SU-DHL-6 (cell line): ENCODE measurements at regions not wholly inside any gene's neighbourhood (a gene's known extent, or its start where the extent isn't known, plus 50 kb on each side); places are given as distances from the start of the nearest gene placed in this dataset.

Source experiments
- H2AFZ ChIP-seq: fragments of 200-600 bp; sonication (generic); 2 replicates; pipeline ENCODE4 v1.6.1; 2014; ENCODE audit warnings: low read depth, mild to moderate bottlenecking, moderate library complexity, mixed read lengths, antibody characterized with exemption, low read length; ENCODE audit not compliant: severe bottlenecking
- H3F3A ChIP-seq: fragments of 200-600 bp; shearing (Covaris generic); 2 replicates; pipeline ENCODE4 v1.6.0; 2016; ENCODE audit warnings: antibody characterized with exemption, mild to moderate bottlenecking; ENCODE audit not compliant: insufficient read depth
- H3K27ac ChIP-seq: fragments of 200-600 bp; sonication (generic); 2 replicates; pipeline ENCODE4 v1.5.1; 2016; ENCODE audit warnings: low read depth, mild to moderate bottlenecking, low read length, moderate library complexity, mixed read lengths
- H3K27me3 ChIP-seq: fragments of 200-600 bp; sonication (generic), shearing (Covaris generic); 2 replicates; pipeline ENCODE4 v1.6.0; 2014; ENCODE audit warnings: mild to moderate bottlenecking, low read length
- H3K36me3 ChIP-seq: fragments of 200-600 bp; sonication (generic); 2 replicates; pipeline ENCODE4 v1.6.1; 2014; ENCODE audit warnings: mild to moderate bottlenecking, low read length, mixed read lengths
- H3K4me2 ChIP-seq: fragments of 300-600, 200-600 bp; shearing (Covaris generic), sonication (generic); 2 replicates; pipeline ENCODE4 v1.6.0; 2014; ENCODE audit warnings: low read length, low read depth, mild to moderate bottlenecking; ENCODE audit not compliant: poor library complexity, severe bottlenecking
- H3K4me3 ChIP-seq: fragments of 200-600 bp; sonication (generic); 2 replicates; pipeline ENCODE4 v1.5.1; 2014; ENCODE audit warnings: antibody characterized with exemption, low read length, mild to moderate bottlenecking, mixed read lengths; ENCODE audit not compliant: insufficient read depth, poor library complexity, severe bottlenecking
- H3K79me2 ChIP-seq: fragments of 200-600 bp; sonication (generic); 2 replicates; pipeline ENCODE4 v1.6.1; 2014; ENCODE audit warnings: mild to moderate bottlenecking, low read length, moderate library complexity; ENCODE audit not compliant: insufficient read depth
- H3K9ac ChIP-seq: fragments of 200-600 bp; sonication (generic); 2 replicates; pipeline ENCODE4 v1.7.0; 2014; ENCODE audit warnings: mild to moderate bottlenecking, low read length
- H3K9me2 ChIP-seq: fragments of 200-600 bp; sonication (generic); replicated peaks from 2 replicates; pipeline ENCODE4 v1.6.1; 2014; ENCODE audit warnings: low read length; ENCODE audit not compliant: insufficient read depth
- H3K9me3 ChIP-seq: fragments of 200-600 bp; sonication (generic); 2 replicates; pipeline ENCODE4 v1.6.1; 2014; ENCODE audit warnings: low read length, mixed read lengths; ENCODE audit not compliant: insufficient read depth
- H4K20me1 ChIP-seq: fragments of 200-600 bp; sonication (generic); 2 replicates; pipeline ENCODE4 v1.6.1; 2014; ENCODE audit warnings: low read depth, mild to moderate bottlenecking, antibody characterized with exemption, low read length, moderate library complexity, mixed read lengths
- EZH2phosphoT487 ChIP-seq: fragments of 200-600 bp; sonication (generic), shearing (Covaris generic); conservative IDR thresholded peaks from 2 replicates; pipeline ENCODE4 v1.6.1; 2018; ENCODE audit warnings: mild to moderate bottlenecking, antibody characterized with exemption, low read length, moderate library complexity, mixed read lengths
- TF ChIP-seq, protein P1 (sequence below): fragments of 200-600 bp; sonication (generic); IDR thresholded peaks from one replicate; pipeline ENCODE4 v1.5.1; 2017; ENCODE audit warnings: antibody characterized with exemption, mild to moderate bottlenecking, low read length, moderate library complexity; ENCODE audit not compliant: insufficient read depth, poor library complexity, severe bottlenecking

DNA sequence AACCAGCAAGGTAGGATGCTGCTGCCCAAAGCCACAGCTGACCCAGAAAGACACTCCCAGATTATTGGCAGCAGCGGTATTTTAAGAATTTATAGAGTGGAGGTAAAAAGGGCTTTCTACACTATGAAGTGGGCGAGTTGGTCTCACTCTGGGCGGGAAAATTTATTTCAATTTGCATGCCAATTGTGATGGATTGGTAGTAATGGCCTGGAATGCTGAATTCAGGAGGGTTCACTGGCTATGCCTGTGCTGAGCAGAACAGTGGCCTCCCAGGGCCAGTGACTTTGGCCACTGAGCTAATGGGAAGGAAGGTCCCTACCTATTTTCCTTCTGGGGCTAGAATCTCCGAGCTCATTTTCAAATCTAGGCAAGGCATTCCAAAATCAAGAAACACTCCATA, 243.5 kb downstream of the TSHZ3 start:
- H2AFZ ChIP-seq: no peak overlapping the region
- H3F3A ChIP-seq: no peaks in the 10 kb centered on the region
- TF ChIP-seq, protein P1, sequence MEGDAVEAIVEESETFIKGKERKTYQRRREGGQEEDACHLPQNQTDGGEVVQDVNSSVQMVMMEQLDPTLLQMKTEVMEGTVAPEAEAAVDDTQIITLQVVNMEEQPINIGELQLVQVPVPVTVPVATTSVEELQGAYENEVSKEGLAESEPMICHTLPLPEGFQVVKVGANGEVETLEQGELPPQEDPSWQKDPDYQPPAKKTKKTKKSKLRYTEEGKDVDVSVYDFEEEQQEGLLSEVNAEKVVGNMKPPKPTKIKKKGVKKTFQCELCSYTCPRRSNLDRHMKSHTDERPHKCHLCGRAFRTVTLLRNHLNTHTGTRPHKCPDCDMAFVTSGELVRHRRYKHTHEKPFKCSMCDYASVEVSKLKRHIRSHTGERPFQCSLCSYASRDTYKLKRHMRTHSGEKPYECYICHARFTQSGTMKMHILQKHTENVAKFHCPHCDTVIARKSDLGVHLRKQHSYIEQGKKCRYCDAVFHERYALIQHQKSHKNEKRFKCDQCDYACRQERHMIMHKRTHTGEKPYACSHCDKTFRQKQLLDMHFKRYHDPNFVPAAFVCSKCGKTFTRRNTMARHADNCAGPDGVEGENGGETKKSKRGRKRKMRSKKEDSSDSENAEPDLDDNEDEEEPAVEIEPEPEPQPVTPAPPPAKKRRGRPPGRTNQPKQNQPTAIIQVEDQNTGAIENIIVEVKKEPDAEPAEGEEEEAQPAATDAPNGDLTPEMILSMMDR: no peak
- no peak for TF ChIP-seq EZH2phosphoT487
- no peak overlapping the region for H3K9ac ChIP-seq
- no peaks in the 10 kb centered on the region for H4K20me1 ChIP-seq
- no peaks in the 10 kb centered on the region for H3K79me2 ChIP-seq
- H3K4me3 ChIP-seq: no peak overlapping the region
- no peaks in the 10 kb centered on the region for H3K36me3 ChIP-seq
- no peaks in the 10 kb centered on the region for H3K9me2 ChIP-seq
- no peaks in the 10 kb centered on the region for H3K9me3 ChIP-seq
- H3K27ac ChIP-seq: no peak overlapping the region
- H3K27me3 ChIP-seq: no peaks in the 10 kb centered on the region
- H3K4me2 ChIP-seq: no peak overlapping the region

DNA sequence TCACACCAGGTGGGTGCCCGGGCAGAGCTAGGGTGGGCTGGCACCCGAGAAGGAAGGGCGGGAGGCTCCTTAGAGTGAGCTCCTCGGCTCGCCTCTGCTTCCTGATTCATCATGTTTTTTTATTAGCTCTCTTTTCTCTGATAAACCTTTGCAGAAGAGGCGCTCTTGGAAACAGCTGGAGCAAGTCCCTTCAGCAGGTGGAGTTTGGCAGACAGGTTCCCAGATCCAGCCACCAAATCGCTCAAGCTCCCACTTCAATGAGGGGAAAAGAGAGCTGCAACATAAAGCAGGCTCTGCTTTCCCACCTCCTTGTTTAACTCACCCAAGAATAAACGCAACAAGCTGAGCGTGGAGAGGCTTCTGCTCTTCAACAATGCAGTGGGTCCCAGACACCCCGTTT, 244.8 kb downstream of the TSHZ3 start:
- Histone ChIP-seq H3K27me3 (no peaks in the 10 kb centered on the region), H3K4me3 (no peak overlapping the region), H3K36me3 (no peaks in the 10 kb centered on the region), H4K20me1 (no peaks in the 10 kb centered on the region), H3K27ac (no peak overlapping the region), H2AFZ (no peak overlapping the region), H3F3A (no peaks in the 10 kb centered on the region), H3K9me2 (no peaks in the 10 kb centered on the region), H3K9me3 (no peaks in the 10 kb centered on the region), H3K9ac (no peak overlapping the region), H3K79me2 (no peaks in the 10 kb centered on the region), H3K4me2 (no peak overlapping the region)
- TF ChIP-seq EZH2phosphoT487: no peak
- TF ChIP-seq, protein P1: no peak

DNA sequence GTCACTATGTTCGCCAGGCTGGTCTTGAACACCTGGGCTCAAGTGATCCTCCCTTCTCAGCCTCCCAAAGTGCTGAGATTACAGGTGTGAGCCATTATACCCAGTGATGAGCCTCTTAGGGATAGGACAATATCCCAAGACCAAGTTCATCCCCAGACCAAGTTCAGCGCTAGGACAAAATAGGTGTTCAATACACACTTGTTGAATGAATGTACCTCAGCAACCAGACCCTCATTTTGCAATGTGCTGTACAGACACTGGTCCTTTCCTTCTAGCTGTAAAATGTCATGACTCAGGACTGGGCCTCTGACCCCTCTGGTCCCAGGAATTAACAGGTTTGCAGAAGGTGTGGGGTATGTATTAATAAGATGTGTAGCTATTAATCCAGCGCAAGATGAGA, 246.0 kb downstream of the TSHZ3 start:
- no peaks in the 10 kb centered on the region for H3K27me3 ChIP-seq
- no peaks in the 10 kb centered on the region for H3K9me3 ChIP-seq
- H4K20me1 ChIP-seq: no peaks in the 10 kb centered on the region
- H3K4me3 ChIP-seq: no peak overlapping the region
- no peaks in the 10 kb centered on the region for H3K9me2 ChIP-seq
- H3K36me3 ChIP-seq: no peaks in the 10 kb centered on the region
- H3K79me2 ChIP-seq: no peaks in the 10 kb centered on the region
- no peak overlapping the region for H3K27ac ChIP-seq
- TF ChIP-seq EZH2phosphoT487: no peak
- TF ChIP-seq, protein P1: no peak
- no peak overlapping the region for H3K9ac ChIP-seq
- no peak overlapping the region for H3K4me2 ChIP-seq
- H2AFZ ChIP-seq: no peak overlapping the region
- no peaks in the 10 kb centered on the region for H3F3A ChIP-seq

DNA sequence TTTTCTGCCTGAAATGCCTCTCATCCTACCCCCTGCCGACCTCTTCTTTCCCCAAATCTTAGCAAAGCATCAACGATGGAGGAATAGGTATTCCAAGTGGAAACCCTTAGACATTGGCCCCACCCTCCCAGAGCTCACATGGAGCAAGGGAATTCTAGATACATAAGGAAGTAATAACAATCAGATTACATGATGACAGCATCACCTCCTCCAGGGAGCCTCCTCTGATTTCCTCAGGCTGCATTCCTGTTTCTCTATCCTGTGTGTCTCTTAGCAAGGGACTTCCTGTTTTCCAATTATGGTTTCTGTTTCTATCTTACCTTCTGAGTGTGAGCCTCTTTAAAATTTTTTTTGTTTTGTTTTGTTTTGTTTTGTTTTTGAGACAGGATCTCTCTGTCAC, 246.6 kb downstream of the TSHZ3 start:
- Histone ChIP-seq H3K4me3 (no peak overlapping the region), H3K79me2 (no peaks in the 10 kb centered on the region), H3K9me2 (no peaks in the 10 kb centered on the region), H3K9ac (no peak overlapping the region), H3F3A (no peaks in the 10 kb centered on the region), H3K36me3 (no peaks in the 10 kb centered on the region), H3K27me3 (no peaks in the 10 kb centered on the region), H3K4me2 (no peak overlapping the region), H2AFZ (no peak overlapping the region), H3K9me3 (no peaks in the 10 kb centered on the region), H4K20me1 (no peaks in the 10 kb centered on the region), H3K27ac (no peak overlapping the region)
- TF ChIP-seq, protein P1: no peak
- no peak for TF ChIP-seq EZH2phosphoT487
